ENCODE measurements at regions not wholly inside any gene's neighbourhood (a gene's known extent, or its start where the extent isn't known, plus 50 kb on each side); places are given as distances from the start of the nearest gene placed in this dataset.
A peak's percentile ranks its signal among the peaks of the same experiment; 100 is the strongest.

DNA sequence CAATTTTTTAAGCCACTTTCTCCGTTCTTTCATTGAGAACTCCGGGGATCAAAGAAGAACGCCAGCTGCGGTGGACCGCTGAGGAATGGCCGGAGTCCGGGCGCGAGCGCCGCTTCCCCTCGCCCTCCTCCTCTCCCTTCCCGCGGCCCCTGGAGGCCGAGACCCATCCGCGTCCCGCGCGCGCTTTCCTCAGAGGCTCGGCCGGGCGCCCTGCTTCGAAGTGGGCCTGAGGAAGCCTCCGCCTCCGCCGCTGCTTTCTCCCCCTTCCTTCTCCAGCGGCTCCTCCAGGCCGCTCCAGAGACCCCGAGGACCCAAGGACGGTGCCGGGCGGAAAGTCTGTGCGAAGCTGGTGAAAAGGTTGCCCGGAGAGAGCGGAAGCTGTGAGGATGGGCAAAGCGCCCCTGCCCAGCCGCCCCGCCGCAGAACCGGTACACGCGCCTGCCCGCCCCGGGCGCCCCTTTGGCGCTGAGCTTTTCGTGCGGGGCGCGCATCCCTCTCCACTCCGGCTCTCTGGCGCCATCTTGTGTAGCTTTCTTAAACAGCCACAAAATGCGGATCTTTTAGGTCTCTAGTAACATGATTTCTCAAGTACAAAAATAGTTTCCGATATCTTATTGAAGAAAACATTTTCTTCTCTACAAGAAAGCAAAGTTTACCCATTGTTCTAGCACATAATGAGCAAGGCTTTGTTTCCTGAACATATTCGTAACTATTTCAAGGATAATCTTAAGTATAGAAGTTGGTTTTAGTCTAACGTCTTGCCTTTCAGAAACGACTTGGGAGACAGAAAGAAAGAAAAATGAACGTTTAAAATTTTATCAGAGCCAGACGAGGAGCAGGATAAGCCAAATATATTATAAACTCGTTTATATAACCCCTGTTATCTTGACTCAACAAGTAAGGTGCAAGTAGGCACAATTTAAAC, 59.2 kb upstream of the FAM174B start:
- H3K4me3 ChIP-seq (ENCODE audit: low read length): peak overlapping the region; percentile 77
- H3K79me2 ChIP-seq (ENCODE audit: control insufficient read depth, low read length): no peaks in the 10 kb centered on the region

DNA sequence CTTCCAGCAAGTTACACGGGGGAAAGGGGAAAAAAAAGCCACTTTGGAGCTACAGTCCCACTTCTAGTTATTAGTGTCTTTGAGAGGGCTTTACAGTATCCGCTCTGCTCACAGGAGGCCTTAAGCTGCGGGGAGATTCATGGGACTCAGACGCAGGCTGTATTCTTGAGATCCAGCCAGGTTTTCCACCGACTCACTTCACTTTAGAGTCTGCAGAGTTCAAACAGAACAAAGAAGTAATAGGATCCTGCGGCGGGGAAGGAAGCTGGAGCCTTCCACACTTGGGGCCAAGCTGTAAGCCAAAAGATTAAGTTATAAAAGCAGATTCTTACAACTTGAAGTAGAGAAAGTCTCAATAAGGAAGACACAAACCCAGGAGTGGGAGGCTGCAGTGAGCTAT, 60.2 kb upstream of the FAM174B start:
- H3K79me2 ChIP-seq (ENCODE audit: control insufficient read depth, low read length): no peaks in the 10 kb centered on the region
- H3K27ac ChIP-seq (ENCODE audit: low read depth, low read length): no peak overlapping the region
- no peaks in the 10 kb centered on the region for H3F3A ChIP-seq (ENCODE audit: control insufficient read depth, insufficient read depth)
- H3K9me2 ChIP-seq (replicated peaks; ENCODE audit: control insufficient read depth, low read length): no peaks in the 10 kb centered on the region
- H3K4me2 ChIP-seq (ENCODE audit: low read length): no peak overlapping the region
- no peak overlapping the region for H3K4me3 ChIP-seq (ENCODE audit: low read length)
- H3K27me3 ChIP-seq (ENCODE audit: control insufficient read depth, low read length): peaks cover 29% of the 10 kb centered on the region
- H4K20me1 ChIP-seq (ENCODE audit: control insufficient read depth, insufficient read depth, low read depth, low read length): no peaks in the 10 kb centered on the region
- H3K36me3 ChIP-seq (ENCODE audit: control insufficient read depth, low read length): no peaks in the 10 kb centered on the region
- TF ChIP-seq CTCF (IDR thresholded peaks at IDR 0.05; ENCODE audit: low read depth, low read length, poor library complexity, severe bottlenecking) (no peak), EZH2phosphoT487 (IDR thresholded peaks at IDR 0.05; ENCODE audit: borderline replicate concordance, low read length) (no peak)
- peaks cover 11% of the 10 kb centered on the region for H3K4me1 ChIP-seq (ENCODE audit: control insufficient read depth, low read length)
- H3K9me3 ChIP-seq (ENCODE audit: control insufficient read depth, insufficient read depth, low read length): no peaks in the 10 kb centered on the region

More for the DNA sequence above, 59.2 kb upstream of the FAM174B start:
- Histone ChIP-seq H3K4me1 (ENCODE audit: control insufficient read depth, low read length) (peaks cover 11% of the 10 kb centered on the region), H3K4me2 (ENCODE audit: low read length) (peak overlapping the region; percentile 99), H3F3A (ENCODE audit: control insufficient read depth, insufficient read depth) (no peaks in the 10 kb centered on the region), H3K27ac (ENCODE audit: low read depth, low read length) (no peak overlapping the region), H3K27me3 (ENCODE audit: control insufficient read depth, low read length) (peaks cover 32% of the 10 kb centered on the region), H4K20me1 (ENCODE audit: control insufficient read depth, insufficient read depth, low read depth, low read length) (no peaks in the 10 kb centered on the region), H3K36me3 (ENCODE audit: control insufficient read depth, low read length) (no peaks in the 10 kb centered on the region), H3K9me2 (replicated peaks; ENCODE audit: control insufficient read depth, low read length) (no peaks in the 10 kb centered on the region), H3K9me3 (ENCODE audit: control insufficient read depth, insufficient read depth, low read length) (no peaks in the 10 kb centered on the region)
- TF ChIP-seq EZH2phosphoT487 (IDR thresholded peaks at IDR 0.05; ENCODE audit: borderline replicate concordance, low read length) (no peak), CTCF (IDR thresholded peaks at IDR 0.05; ENCODE audit: low read depth, low read length, poor library complexity, severe bottlenecking) (peak; percentile 91)

DNA sequence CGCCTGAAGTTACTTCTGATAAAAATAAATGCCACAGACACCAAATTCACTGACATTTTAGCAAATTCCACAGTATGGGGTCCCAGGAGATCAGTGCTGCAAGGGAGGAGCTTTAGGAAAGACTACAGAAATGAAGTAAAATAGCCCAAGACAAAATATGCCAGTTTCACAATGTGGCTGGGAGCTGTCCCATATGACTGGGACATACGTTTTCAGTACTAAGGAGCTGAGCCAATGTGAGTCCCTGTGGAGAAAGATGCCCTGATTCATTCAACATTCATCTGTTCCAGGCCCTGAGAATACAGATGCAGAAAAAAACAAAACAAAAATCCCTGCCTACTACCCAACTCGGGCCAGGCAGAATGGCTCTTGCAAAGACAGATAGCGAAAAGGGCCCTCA, 63.4 kb upstream of the FAM174B start:
- Histone ChIP-seq H3K36me3 (ENCODE audit: control insufficient read depth, low read length) (no peaks in the 10 kb centered on the region), H3K79me2 (ENCODE audit: control insufficient read depth, low read length) (no peaks in the 10 kb centered on the region), H3K4me1 (ENCODE audit: control insufficient read depth, low read length) (peaks cover 11% of the 10 kb centered on the region), H3K9me3 (ENCODE audit: control insufficient read depth, insufficient read depth, low read length) (no peaks in the 10 kb centered on the region), H3K27ac (ENCODE audit: low read depth, low read length) (no peak overlapping the region), H3F3A (ENCODE audit: control insufficient read depth, insufficient read depth) (no peaks in the 10 kb centered on the region), H4K20me1 (ENCODE audit: control insufficient read depth, insufficient read depth, low read depth, low read length) (no peaks in the 10 kb centered on the region), H3K27me3 (ENCODE audit: control insufficient read depth, low read length) (peaks cover 23% of the 10 kb centered on the region), H3K4me3 (ENCODE audit: low read length) (no peak overlapping the region), H3K4me2 (ENCODE audit: low read length) (no peak overlapping the region), H3K9me2 (replicated peaks; ENCODE audit: control insufficient read depth, low read length) (no peaks in the 10 kb centered on the region)
- no peak for TF ChIP-seq CTCF (IDR thresholded peaks at IDR 0.05; ENCODE audit: low read depth, low read length, poor library complexity, severe bottlenecking)
- TF ChIP-seq EZH2phosphoT487 (IDR thresholded peaks at IDR 0.05; ENCODE audit: borderline replicate concordance, low read length): no peak

Measured in DOHH2 (cell line).